Type B pancreatic cell (in vitro differentiated cells): ENCODE measurements at regions not wholly inside any gene's neighbourhood (a gene's known extent, or its start where the extent isn't known, plus 50 kb on each side); places are given as distances from the start of the nearest gene placed in this dataset.

Experiments
- DNase-seq: peaks from one replicate; pipeline ENCODE4 v3.0.0; 2021; ENCODE audit warnings: mixed read lengths; ENCODE audit not compliant: unreplicated experiment; ENCODE audit errors: extremely low spot score
- H3K27ac Mint-ChIP-seq: 2 replicates; pipeline ENCODE4 v1.8.0; 2021; ENCODE audit warnings: mild to moderate bottlenecking, mixed read lengths
- H3K27me3 Mint-ChIP-seq: 2 replicates; pipeline ENCODE4 v1.8.0; 2021; ENCODE audit warnings: mixed read lengths
- H3K36me3 Mint-ChIP-seq: 2 replicates; pipeline ENCODE4 v1.8.0; 2021; ENCODE audit warnings: mixed read lengths
- H3K4me1 Mint-ChIP-seq: one replicate; pipeline ENCODE4 v1.8.0; 2021; ENCODE audit warnings: mixed read lengths; ENCODE audit not compliant: unreplicated experiment
- H3K4me3 Mint-ChIP-seq: 2 replicates; pipeline ENCODE4 v1.8.0; 2021; ENCODE audit warnings: mild to moderate bottlenecking, mixed read lengths
- H3K9me3 Mint-ChIP-seq: 2 replicates; pipeline ENCODE4 v1.8.0; 2021; ENCODE audit warnings: mixed read lengths
- CTCF ChIP-seq: fragments of 200-600 bp; sonication (generic); conservative IDR thresholded peaks from 2 replicates; pipeline ENCODE4 v1.5.0; 2021; ENCODE audit warnings: antibody characterized with exemption, mild to moderate bottlenecking

GRCh38 chr6:126188279-126188909 lies 151.5 kb upstream of the CENPW start:
- peaks cover 7% of the 10 kb centered on the region for H3K9me3 Mint-ChIP-seq
- H3K36me3 Mint-ChIP-seq = peaks cover 4% of the 10 kb centered on the region
- TF ChIP-seq CTCF = no peak
- no peak overlapping the region for H3K27ac Mint-ChIP-seq
- H3K4me1 Mint-ChIP-seq = peaks cover 1% of the 10 kb centered on the region
- H3K27me3 Mint-ChIP-seq = no peaks in the 10 kb centered on the region
- no peak for DNase-seq
- H3K4me3 Mint-ChIP-seq = no peak overlapping the region

GRCh38 chr6:126195625-126196236 lies 144.2 kb upstream of the CENPW start:
- DNase-seq = no peak
- Mint-ChIP-seq H3K36me3 (no peaks in the 10 kb centered on the region), H3K27ac (no peak overlapping the region), H3K27me3 (no peaks in the 10 kb centered on the region), H3K9me3 (peaks cover 7% of the 10 kb centered on the region), H3K4me1 (no peaks in the 10 kb centered on the region), H3K4me3 (no peak overlapping the region)
- no peak for TF ChIP-seq CTCF

- TF ChIP-seq CTCF = no peak
- Mint-ChIP-seq H3K4me1 (no peaks in the 10 kb centered on the region), H3K4me3 (no peak overlapping the region), H3K9me3 (no peaks in the 10 kb centered on the region), H3K27me3 (no peaks in the 10 kb centered on the region), H3K27ac (no peak overlapping the region), H3K36me3 (no peaks in the 10 kb centered on the region)
- no peak for DNase-seq
Observed at GRCh38 chr6:126198631-126199030, 141.3 kb upstream of the CENPW start.

- no peaks in the 10 kb centered on the region for H3K4me1 Mint-ChIP-seq
- H3K4me3 Mint-ChIP-seq = no peak overlapping the region
Observed at GRCh38 chr6:126199466-126199865, 140.4 kb upstream of the CENPW start.

GRCh38 chr6:126202707-126203106 lies 137.2 kb upstream of the CENPW start:
- H3K4me1 Mint-ChIP-seq = no peaks in the 10 kb centered on the region
- H3K27me3 Mint-ChIP-seq = no peaks in the 10 kb centered on the region
- H3K9me3 Mint-ChIP-seq = no peaks in the 10 kb centered on the region
- TF ChIP-seq CTCF = no peak
- H3K27ac Mint-ChIP-seq = no peak overlapping the region
- DNase-seq = no peak
- no peak overlapping the region for H3K4me3 Mint-ChIP-seq
- H3K36me3 Mint-ChIP-seq = no peaks in the 10 kb centered on the region

More at GRCh38 chr6:126199466-126199865, 140.4 kb upstream of the CENPW start:
- no peaks in the 10 kb centered on the region for H3K36me3 Mint-ChIP-seq
- H3K9me3 Mint-ChIP-seq = no peaks in the 10 kb centered on the region
- no peaks in the 10 kb centered on the region for H3K27me3 Mint-ChIP-seq
- TF ChIP-seq CTCF = no peak
- no peak overlapping the region for H3K27ac Mint-ChIP-seq
- no peak for DNase-seq
